Neural cell (in vitro differentiated cells): ENCODE measurements at regions not wholly inside any gene's neighbourhood (a gene's known extent, or its start where the extent isn't known, plus 50 kb on each side); places are given as distances from the start of the nearest gene placed in this dataset.

Experiments used
- H2AFZ ChIP-seq: fragments of 200-600, 300-800 bp; sonication (generic), shearing (Covaris generic); 2 replicates; pipeline ENCODE4 v1.6.0; 2014; ENCODE audit warnings: low read depth, mild to moderate bottlenecking, antibody characterized with exemption, low read length, moderate library complexity
- H3F3A ChIP-seq: fragments of 200-600 bp; shearing (Covaris generic); 2 replicates; pipeline ENCODE4 v1.6.1; 2016; ENCODE audit warnings: mild to moderate bottlenecking, moderate library complexity, mixed read lengths, antibody characterized with exemption, low read length; ENCODE audit not compliant: insufficient read depth, poor library complexity, severe bottlenecking
- H3K27ac ChIP-seq: fragments of 200-600, 300-800 bp; sonication (generic), shearing (Covaris generic); 2 replicates; pipeline ENCODE4 v1.5.1; 2014; ENCODE audit warnings: mild to moderate bottlenecking, low read length, moderate library complexity
- H3K27me3 ChIP-seq: fragments of 300-800, 200-600 bp; sonication (generic), shearing (Covaris generic); 2 replicates; pipeline ENCODE4 v1.6.0; 2014; ENCODE audit warnings: mild to moderate bottlenecking, low read depth, low read length, moderate library complexity; ENCODE audit not compliant: insufficient read depth
- H3K36me3 ChIP-seq: fragments of 300-800, 200-600 bp; sonication (generic), shearing (Covaris generic); 2 replicates; pipeline ENCODE4 v1.5.1; 2014; ENCODE audit warnings: mild to moderate bottlenecking, antibody characterized with exemption, low read length, moderate library complexity; ENCODE audit not compliant: insufficient read depth
- H3K4me2 ChIP-seq: fragments of 300-800, 200-600 bp; sonication (generic), shearing (Covaris generic); 2 replicates; pipeline ENCODE4 v1.6.0; 2014; ENCODE audit warnings: mild to moderate bottlenecking, low read length
- H3K4me3 ChIP-seq: fragments of 300-800, 200-600 bp; sonication (generic), shearing (Covaris generic); 2 replicates; pipeline ENCODE4 v1.5.1; 2014; ENCODE audit warnings: mild to moderate bottlenecking, low read length, moderate library complexity
- H3K79me2 ChIP-seq: fragments of 200-600 bp; shearing (Covaris generic); replicated peaks from 2 replicates; pipeline ENCODE4 v1.6.0; 2014; ENCODE audit warnings: mild to moderate bottlenecking, low read length, moderate library complexity; ENCODE audit not compliant: insufficient read depth
- H3K9ac ChIP-seq: fragments of 300-800, 200-600 bp; sonication (generic), shearing (Covaris generic); 2 replicates; pipeline ENCODE4 v1.6.1; 2016; ENCODE audit warnings: mild to moderate bottlenecking, low read length, mixed read lengths
- H3K9me2 ChIP-seq: fragments of 200-600 bp; shearing (Covaris generic); 2 replicates; pipeline ENCODE4 v1.6.1; 2016; ENCODE audit warnings: mild to moderate bottlenecking, low read length, mixed read lengths; ENCODE audit not compliant: insufficient read depth
- H3K9me3 ChIP-seq: fragments of 200-600, 300-800 bp; sonication (generic), shearing (Covaris generic); 2 replicates; pipeline ENCODE4 v1.6.1; 2016; ENCODE audit warnings: mild to moderate bottlenecking, mixed run types, low read length, moderate library complexity, mixed read lengths
- H4K20me1 ChIP-seq: fragments of 200-600 bp; shearing (Covaris generic); 2 replicates; pipeline ENCODE4 v1.6.1; 2016; ENCODE audit warnings: mild to moderate bottlenecking, mixed run types; ENCODE audit not compliant: insufficient read depth
- EP300 ChIP-seq: fragments of 450-650 bp; conservative IDR thresholded peaks from 2 replicates; pipeline ENCODE4 v1.6.1; 2014; ENCODE audit warnings: antibody characterized with exemption, mild to moderate bottlenecking, moderate library complexity; ENCODE audit not compliant: poor library complexity, severe bottlenecking
- EZH2 ChIP-seq: fragments of 200-600, 300-800 bp; shearing (Covaris generic), sonication (generic); IDR thresholded peaks from 2 replicates; pipeline ENCODE4 v1.6.1; 2014; ENCODE audit warnings: antibody characterized with exemption, low read length, borderline replicate concordance, mild to moderate bottlenecking; ENCODE audit not compliant: insufficient read depth, poor library complexity, severe bottlenecking
- MXI1 ChIP-seq: fragments of 450-650 bp; conservative IDR thresholded peaks from 2 replicates; pipeline ENCODE4 v1.6.1; 2014; ENCODE audit warnings: antibody characterized with exemption, mild to moderate bottlenecking; ENCODE audit not compliant: poor library complexity, severe bottlenecking
- POLR2AphosphoS5 ChIP-seq: IDR thresholded peaks from 2 replicates; pipeline ENCODE4 v1.6.1; 2012
- RAD21 ChIP-seq: fragments of 450-650 bp; conservative IDR thresholded peaks from 2 replicates; pipeline ENCODE4 v1.6.1; 2014; ENCODE audit warnings: antibody characterized with exemption, mild to moderate bottlenecking, moderate library complexity
- SMC3 ChIP-seq: fragments of 450-650 bp; conservative IDR thresholded peaks from 2 replicates; pipeline ENCODE4 v1.6.1; 2014; ENCODE audit warnings: antibody characterized with exemption, mild to moderate bottlenecking, moderate library complexity; ENCODE audit not compliant: poor library complexity
- TAF1 ChIP-seq: IDR thresholded peaks from 2 replicates; pipeline ENCODE4 v1.6.1; 2012; ENCODE audit warnings: low read depth
- TF ChIP-seq, protein P1 (sequence below): fragments of 450-650 bp; IDR thresholded peaks from 2 replicates; pipeline ENCODE4 v1.5.1; 2014; ENCODE audit warnings: antibody characterized with exemption, mild to moderate bottlenecking, moderate library complexity; ENCODE audit not compliant: poor library complexity, severe bottlenecking
- TF ChIP-seq, protein P2 (sequence below): IDR thresholded peaks from 2 replicates; pipeline ENCODE4 v1.6.1; 2012; ENCODE audit warnings: borderline replicate concordance

DNA sequence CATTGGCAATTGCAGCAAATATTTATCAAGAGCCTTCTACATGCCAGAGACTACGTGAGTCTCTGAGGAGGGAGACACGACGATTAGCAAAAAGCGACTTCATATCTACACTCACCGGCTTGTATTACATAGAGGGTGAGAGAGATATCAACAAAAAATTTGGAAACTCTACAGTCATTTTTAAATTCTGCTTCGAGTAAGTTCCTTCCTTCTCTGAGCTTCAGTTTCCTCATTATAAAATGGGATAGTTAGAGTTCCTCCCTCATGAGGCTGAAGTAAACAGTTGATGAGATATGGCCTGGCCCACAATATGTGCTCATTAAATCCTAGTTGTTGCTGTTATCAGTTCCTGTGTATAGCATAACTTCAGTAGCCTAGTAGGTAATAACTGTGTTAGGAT is 64.1 kb upstream of the SIRPA start:
- no peaks in the 10 kb centered on the region for H4K20me1 ChIP-seq
- no peak overlapping the region for H3K4me3 ChIP-seq
- no peak overlapping the region for H3K4me2 ChIP-seq
- no peaks in the 10 kb centered on the region for H3K79me2 ChIP-seq
- no peaks in the 10 kb centered on the region for H3K9me2 ChIP-seq
- no peaks in the 10 kb centered on the region for H3K36me3 ChIP-seq
- H3F3A ChIP-seq, result no peaks in the 10 kb centered on the region
- TF ChIP-seq, protein P1, sequence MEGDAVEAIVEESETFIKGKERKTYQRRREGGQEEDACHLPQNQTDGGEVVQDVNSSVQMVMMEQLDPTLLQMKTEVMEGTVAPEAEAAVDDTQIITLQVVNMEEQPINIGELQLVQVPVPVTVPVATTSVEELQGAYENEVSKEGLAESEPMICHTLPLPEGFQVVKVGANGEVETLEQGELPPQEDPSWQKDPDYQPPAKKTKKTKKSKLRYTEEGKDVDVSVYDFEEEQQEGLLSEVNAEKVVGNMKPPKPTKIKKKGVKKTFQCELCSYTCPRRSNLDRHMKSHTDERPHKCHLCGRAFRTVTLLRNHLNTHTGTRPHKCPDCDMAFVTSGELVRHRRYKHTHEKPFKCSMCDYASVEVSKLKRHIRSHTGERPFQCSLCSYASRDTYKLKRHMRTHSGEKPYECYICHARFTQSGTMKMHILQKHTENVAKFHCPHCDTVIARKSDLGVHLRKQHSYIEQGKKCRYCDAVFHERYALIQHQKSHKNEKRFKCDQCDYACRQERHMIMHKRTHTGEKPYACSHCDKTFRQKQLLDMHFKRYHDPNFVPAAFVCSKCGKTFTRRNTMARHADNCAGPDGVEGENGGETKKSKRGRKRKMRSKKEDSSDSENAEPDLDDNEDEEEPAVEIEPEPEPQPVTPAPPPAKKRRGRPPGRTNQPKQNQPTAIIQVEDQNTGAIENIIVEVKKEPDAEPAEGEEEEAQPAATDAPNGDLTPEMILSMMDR, result no peak
- TF ChIP-seq EP300 (no peak), SMC3 (no peak), TAF1 (no peak), RAD21 (no peak), MXI1 (no peak), POLR2AphosphoS5 (no peak), EZH2 (no peak)
- TF ChIP-seq, protein P2, sequence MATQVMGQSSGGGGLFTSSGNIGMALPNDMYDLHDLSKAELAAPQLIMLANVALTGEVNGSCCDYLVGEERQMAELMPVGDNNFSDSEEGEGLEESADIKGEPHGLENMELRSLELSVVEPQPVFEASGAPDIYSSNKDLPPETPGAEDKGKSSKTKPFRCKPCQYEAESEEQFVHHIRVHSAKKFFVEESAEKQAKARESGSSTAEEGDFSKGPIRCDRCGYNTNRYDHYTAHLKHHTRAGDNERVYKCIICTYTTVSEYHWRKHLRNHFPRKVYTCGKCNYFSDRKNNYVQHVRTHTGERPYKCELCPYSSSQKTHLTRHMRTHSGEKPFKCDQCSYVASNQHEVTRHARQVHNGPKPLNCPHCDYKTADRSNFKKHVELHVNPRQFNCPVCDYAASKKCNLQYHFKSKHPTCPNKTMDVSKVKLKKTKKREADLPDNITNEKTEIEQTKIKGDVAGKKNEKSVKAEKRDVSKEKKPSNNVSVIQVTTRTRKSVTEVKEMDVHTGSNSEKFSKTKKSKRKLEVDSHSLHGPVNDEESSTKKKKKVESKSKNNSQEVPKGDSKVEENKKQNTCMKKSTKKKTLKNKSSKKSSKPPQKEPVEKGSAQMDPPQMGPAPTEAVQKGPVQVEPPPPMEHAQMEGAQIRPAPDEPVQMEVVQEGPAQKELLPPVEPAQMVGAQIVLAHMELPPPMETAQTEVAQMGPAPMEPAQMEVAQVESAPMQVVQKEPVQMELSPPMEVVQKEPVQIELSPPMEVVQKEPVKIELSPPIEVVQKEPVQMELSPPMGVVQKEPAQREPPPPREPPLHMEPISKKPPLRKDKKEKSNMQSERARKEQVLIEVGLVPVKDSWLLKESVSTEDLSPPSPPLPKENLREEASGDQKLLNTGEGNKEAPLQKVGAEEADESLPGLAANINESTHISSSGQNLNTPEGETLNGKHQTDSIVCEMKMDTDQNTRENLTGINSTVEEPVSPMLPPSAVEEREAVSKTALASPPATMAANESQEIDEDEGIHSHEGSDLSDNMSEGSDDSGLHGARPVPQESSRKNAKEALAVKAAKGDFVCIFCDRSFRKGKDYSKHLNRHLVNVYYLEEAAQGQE, result no peak
- no peaks in the 10 kb centered on the region for H3K27me3 ChIP-seq
- H3K9ac ChIP-seq, result no peak overlapping the region
- no peak overlapping the region for H2AFZ ChIP-seq
- H3K9me3 ChIP-seq, result no peaks in the 10 kb centered on the region
- H3K27ac ChIP-seq, result no peak overlapping the region

DNA sequence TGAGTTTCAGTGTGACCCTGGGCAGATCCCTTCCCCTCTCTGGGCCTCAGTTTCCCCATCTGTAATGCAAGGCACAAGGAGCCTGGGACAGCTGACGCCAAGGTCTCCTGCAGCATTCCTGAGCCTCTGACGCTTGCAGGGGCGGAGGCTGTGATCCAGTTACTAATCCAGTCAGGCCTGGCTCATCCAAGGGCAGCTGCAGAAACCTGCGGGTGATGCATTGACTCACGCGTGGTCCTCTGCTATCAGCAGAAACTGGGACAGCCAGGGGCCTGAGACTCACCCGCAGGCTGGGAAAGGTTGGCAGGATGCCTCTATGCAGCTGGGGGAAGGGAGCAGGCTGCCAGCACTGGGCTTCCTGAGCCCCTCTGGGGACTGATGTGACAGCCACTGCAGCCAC is 65.0 kb upstream of the SIRPA start:
- Histone ChIP-seq H3K36me3 (no peaks in the 10 kb centered on the region), H3K27ac (no peak overlapping the region), H4K20me1 (no peaks in the 10 kb centered on the region), H3K4me2 (no peak overlapping the region), H3K27me3 (no peaks in the 10 kb centered on the region), H3K9ac (no peak overlapping the region), H3K79me2 (no peaks in the 10 kb centered on the region), H3K9me3 (no peaks in the 10 kb centered on the region), H3K4me3 (no peak overlapping the region), H3K9me2 (no peaks in the 10 kb centered on the region), H2AFZ (no peak overlapping the region), H3F3A (no peaks in the 10 kb centered on the region)
- TF ChIP-seq, protein P2, result no peak
- TF ChIP-seq EP300 (no peak), EZH2 (no peak), RAD21 (no peak), MXI1 (no peak), POLR2AphosphoS5 (no peak), SMC3 (no peak), TAF1 (no peak)
- TF ChIP-seq, protein P1, result no peak
